ENCODE measurements at regions not wholly inside any gene's neighbourhood (a gene's known extent, or its start where the extent isn't known, plus 50 kb on each side); places are given as distances from the start of the nearest gene placed in this dataset.

DNA sequence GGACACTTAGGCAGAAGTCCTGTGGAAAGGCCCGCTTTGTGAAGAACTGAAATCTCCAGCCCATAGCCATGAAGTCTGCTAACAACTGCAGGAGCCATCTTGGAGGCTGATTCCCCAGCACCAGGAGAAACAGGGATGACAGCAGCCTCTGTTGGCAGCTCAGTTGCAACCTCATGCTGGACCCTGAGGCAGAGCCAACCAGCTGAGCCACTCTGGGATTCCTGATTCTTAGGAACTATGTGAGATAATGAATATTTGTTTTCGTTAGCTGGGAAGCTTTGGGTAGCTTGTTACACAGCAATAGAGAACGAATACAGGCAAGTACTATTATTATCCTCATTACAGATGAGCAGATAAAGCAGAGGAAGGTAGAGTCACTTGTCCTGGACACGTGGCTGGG, 210.5 kb upstream of the ANKH start:
- no peak for DNase-seq

DNA sequence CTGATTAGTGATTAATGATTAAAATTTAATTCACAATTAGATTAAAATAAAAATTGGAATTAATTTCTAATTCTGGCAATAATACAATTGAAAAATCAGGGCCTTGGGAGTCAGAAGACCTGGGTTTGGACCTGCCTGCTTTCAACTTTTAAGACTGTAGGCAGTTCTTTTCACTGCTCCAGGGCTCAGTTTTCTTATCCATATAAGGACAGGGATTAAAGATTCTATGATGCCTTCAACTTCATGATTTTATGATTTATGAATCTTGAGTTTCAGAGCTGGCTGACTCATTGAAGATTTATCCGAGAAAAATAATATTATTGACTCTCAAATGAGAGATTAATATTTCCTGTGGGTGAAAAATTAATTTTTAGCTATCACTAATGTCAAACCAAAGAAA, 208.6 kb upstream of the ANKH start:
- DNase-seq: peak; percentile 19

DNA sequence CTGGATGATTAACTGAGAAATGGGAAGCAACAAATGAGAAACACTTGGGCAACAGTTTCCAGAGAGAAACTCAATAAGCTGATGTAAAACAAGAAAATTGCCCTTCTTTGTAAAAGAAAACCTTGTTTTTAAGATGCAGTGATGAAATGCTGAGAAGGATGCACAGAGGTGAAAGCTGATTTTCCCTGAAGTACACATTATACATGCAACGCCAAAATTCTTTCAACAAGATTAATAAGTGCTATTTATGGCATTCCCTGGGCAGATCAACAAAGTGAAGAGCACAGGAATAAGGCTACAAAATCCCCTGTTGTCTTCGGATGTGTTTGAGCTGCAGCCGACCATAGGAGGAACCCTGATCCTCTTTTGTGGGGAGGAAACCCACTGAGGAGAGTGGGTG, 208.0 kb upstream of the ANKH start:
- DNase-seq: peak; percentile 17

DNA sequence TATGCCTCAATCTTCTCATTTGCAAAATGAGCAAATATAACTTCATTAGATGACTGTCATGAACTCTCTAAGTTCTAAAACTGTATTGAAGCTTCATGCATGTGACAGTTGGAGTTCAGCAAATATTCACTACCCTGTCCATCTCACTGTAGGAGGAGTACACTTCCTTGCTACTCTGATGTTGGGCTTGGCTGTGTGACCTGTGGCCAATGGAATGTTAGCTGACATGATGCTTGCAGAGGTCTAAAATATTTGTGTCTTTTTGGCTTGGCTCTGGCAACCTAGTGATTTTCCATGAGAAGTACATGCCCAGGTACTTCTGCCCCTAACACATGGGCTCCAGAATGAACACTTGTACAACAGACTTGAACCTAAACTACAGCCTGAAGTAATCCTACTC, 203.1 kb upstream of the ANKH start:
- DNase-seq: peak; percentile 14

DNA sequence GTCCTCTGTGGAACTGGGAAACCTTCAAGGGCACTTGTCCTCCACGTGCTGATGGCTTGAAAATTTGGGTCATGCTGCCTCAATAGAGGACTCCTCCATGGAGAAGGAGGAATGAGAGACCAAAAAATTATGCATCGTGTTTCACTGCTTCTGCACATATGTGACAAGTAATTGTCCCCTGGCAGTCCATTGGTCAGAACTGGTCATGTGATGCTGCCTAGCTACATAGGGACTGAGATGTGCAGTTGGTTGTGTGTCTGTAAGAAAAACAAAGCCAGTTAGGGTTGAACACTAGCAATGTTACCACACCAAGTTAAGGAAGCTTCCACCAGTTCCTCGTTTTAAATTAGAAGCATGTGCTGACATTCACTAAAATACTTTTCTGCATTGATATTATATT, 201.9 kb upstream of the ANKH start:
- DNase-seq: no peak

DNA sequence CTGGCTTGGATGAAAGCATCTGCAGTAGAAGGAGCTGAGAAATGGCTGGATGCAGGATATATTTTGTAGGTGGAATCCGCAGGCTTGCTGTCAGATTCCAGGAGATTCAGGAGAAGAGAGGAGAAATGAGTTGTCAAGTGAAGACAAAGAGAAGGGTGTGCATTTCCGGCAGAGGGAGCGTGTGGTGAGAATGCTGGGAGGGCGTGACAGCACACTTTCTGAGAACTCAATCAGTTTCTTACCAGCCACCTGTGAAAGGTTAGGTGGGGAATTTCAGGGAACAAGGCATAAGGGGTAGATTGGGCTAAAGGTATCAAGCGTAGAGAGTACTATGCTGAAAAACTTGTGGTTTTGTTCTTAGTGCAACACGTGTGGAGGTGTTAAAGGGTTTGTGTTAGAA, 199.3 kb upstream of the ANKH start:
- no peak for DNase-seq

DNA sequence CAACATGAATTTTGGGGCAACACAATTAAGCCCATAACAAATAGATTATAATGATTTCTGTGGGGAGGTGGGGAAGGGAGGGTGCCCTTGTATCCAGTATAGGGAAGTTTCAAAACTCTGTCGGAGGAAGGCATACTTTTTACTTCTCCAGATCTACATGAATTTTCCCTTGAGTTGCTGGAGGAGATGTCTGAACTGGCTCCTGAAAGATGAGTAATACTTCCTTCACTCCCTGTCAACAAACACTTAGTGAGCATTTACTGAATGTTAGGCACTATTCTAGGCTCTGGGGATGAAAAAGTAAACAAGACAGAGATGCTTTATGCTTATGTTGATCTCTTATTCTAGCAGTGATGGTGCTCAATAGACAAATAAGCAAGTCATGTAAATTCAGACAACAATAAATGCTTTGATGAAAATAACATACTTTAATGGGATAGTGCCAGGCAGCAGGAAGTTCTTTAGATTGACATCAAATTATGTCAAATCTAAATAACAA, 197.9 kb upstream of the ANKH start:
- no peak for DNase-seq

DNA sequence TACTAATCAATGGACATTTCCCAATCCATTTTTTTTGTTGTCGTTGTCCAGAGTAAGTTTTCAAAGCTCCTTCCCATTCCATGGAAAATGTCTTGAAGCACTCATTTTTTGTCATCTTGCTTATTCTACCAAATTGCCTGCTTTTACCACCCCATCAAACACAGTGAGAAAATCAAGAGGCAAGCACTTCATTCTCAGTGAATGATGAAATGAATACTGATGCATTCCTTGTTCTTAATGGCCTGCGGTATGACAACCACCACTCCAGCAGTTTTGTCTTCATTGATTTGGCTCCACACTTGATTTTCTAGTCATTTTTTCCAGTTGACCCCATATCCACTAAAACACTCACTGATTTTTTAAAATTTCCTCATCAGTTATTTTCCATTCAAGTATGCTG, 193.5 kb upstream of the ANKH start:
- DNase-seq: no peak

DNA sequence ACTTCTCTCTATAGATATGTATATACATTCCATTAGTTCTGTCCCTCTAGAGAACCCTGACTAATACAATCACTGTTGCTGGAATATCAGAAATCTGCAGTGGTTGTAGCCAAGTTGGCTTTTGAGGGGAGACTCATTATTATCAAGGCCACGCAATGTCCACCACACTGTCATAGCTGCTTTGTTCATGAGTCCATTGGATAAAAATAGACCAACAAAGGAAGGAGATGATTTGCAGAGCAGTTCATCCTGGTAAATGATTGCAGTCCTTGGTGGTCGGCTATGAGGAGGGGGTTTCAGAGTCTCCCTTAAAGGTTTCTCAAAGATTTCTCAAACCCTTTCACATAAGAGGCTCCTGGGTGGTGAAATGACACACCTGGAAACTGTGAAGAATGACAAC, 192.8 kb upstream of the ANKH start:
- DNase-seq: no peak

DNA sequence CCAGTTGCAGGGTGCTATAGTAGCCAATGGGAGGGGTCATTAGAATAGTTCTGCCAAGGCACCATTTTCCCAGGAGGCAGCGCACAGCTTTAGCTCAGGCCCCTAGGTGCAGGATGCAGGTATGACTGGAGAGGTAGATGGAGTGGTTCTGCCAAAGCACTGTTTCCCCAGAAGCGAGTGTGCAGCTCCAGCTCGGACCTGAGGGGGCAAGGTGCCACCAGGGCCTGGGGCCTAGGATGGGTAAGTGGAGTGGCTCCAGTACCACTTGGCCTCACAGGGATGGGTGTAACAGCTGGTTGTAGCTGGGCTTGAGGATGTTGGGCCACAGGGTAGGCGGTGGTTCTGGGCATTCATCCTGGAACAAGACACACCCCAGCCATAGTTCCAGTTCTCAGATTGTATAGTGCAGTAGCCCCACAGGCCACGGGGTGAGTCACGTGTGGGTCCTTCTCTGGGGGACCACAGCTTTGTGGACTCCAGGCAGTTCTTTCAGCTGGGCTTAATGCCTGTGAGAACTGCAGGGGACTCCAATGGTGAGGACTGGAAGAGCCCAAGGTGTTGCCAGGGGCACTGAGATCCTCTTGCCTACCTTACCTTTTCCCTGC, 185.5 kb upstream of the ANKH start:
- DNase-seq: no peak

DNA sequence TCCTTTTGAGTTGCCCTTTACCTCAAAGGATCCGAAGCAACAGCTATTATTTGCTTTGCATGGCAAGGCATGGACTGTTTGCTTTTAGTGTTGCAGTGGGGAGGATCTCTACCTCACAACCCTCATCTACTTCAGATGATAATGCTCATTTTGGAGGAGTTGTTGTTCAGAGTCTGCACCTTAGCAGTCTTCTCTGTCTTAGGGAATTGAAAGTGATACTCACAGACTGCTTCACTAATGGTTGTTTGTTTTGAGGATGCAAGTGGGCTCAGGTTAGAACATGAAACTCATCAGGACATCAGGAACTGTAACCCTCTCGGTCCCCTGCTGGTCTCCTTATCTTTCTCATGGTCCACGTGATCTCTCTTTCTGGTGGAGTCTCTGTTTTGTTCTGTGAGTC, 172.9 kb upstream of the ANKH start:
- DNase-seq: no peak

DNA sequence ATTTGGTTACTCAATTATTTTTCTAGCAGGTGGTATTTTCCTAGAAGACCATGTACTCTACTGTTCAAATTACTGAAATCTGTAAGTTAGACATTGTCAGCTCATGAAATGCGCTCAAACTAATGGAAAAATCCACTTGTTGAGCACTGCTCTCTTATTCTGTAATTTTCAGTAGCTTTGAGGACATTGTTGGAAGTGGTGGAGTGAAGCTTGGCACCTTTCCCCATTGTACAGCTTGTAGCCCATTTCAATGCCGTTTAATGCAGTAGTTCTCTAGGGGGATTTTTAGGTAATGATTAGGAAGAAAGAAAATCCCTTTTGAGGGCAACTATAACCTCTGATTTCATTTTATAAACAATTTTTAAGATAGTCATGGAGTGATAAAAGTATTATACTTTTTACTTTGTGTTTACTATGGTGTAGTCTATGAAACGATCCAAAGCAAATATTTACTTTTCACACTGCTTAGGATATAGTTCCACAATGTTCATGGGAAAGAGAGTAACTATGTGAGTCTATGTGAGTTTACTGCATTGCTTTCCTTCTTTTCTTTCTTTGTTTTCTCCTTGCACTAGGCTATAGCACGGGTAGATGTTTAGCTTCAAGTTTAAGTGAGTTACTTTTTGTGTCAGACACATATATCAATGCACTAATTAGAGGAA, 165.8 kb upstream of the ANKH start:
- no peak for DNase-seq

DNA sequence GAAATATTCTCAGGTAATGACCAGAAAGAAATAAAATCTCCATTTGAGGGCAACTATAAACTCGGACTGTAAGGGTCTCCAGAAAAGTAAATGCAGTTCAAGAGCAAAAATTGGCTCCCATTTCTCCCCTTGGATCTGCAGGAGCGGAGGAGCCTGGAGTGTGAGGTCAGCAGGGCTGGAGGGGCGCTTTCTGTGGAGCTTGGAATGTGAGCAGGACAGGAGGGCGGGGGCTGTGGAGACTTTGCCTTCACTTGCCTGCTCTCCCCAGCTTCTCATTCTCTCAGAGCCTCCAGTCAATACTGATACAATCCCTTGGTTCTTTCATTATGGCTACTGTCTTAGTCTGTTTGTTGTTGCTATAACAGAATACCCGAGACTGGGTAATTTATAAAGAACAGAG, 162.8 kb upstream of the ANKH start:
- DNase-seq: no peak

DNA sequence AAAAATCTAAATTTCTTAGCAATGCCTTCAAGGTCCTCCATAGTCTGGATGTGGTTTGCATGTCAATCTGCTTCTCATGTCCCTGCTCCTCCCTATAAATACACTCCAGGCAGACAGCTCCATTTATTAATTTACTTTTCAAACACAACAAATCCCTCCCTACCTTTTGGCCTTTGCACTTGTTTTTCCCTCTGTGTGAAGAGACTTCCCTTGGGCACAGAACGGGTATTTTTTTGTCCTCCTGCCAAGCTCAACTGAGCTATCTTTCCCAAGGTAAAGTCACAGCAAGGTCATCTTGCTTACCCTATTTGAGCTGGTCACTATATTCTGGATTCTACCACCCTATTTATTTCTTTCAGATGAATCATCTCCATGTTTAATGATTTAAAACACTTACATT, 159.6 kb upstream of the ANKH start:
- DNase-seq: no peak

DNA sequence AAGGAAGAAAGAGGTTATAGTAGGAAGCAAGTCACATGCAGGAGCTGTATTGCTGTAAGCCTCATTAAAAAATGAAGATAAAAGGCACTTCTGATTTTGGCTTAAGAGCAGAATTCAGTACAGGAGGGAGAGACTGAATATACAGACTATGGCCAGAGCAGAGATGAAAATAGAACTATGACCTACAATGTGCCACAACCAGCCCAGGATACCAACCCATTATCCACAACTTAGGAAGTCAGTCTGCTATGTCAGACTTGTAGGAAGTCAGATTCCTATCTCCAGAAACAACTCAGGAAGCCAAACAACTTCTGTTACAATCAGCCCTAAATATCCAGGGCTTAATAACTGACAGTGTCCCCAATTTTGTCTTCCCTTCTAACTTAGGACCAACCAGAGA, 156.2 kb upstream of the ANKH start:
- DNase-seq: no peak

DNA sequence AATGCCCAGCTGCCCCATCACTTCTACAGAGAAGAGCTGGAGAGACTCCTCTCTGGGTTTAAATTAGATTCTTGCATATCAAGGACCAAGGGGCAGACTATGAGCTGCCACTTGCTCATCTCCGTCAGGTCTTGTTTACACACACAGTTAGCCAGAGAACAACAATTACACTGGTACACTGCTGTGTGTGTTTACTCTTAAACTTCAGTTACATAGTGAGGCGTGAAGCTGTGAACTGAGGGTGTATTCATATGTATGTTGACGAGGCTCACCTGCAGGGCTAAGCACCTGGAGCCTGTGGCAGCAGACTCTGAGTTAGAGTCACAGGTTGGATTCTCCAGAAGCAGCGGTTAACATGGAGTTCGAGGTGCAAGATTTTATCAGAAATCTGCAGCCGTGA, 155.4 kb upstream of the ANKH start:
- no peak for DNase-seq

DNA sequence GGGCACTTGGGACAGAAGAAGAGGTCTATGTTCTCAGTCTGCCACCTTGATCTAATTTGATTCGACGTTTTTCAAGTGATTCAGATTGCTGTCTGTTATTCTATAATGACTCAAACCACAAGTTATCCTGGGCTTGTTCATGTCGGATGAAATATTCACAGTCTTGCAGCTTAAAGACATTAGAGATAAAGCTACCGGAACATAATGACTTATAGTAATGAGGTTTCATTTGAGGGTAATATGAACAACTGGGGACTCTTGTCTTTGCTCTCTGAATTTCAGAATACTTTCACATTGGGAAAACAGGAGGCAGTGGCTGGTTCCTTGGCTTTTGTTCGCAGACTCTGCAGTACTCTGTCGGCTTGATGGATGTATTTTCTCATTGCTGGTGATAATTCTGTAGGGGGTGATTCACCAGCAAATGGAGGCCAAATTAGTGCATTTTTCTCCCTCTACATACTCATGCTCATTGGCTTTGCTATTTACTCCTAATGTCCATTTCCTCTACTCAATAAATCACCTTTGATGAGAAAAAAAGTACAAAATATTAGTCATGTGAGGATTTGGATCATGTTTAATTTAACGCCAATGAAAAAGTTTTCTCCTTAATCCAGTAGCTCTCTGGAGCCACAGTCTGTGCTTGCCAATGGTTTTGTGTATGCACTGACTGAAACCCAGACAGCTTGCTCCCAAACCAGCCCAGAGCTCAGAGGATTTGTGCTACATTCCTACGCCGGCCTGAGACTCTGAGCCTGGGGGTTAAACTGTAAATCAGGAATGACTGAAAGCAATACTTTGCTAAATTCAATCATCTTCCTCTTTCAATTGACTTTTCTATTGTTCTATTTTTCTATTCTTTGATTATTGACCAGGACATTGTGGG, 154.7 kb upstream of the ANKH start:
- peak; percentile 91 for DNase-seq

DNA sequence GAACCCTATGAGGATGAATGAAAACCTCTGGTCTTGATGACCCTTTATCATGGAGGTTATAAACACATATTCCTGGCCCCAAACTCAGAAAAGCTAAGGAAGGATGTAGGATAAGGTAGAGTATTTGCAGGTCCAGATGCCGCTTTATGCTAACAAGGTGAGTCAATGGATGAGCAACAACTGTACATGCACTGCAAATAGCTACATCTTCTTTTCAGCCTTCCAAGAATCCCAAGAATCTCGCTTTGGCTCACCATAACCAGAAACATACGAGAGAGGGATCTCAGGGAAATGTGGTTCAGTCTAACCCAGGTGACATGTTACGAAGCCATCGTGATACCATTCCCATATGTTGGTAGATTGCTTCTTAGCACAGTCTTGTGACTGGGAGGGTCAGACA, 152.3 kb upstream of the ANKH start:
- DNase-seq: peak; percentile 60

DNA sequence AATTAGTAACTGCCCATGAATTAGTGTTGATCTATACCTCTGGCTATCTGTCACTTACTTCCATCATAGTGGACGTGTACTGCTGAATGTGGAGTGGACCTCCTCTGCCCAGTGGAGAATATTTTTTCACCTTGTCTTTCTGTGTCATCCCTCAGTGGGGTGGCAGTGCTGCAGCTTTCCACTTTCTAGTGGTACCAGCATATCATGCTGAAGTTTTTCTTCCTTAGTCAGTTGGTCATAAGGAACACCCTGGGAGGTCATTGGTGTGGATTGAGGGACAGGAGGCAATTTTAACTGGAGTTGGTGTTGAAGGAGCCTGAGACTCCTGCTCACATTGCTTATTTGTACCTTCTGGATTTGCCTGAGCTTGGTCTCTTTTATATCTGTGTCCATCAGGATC, 151.7 kb upstream of the ANKH start:
- no peak for DNase-seq

DNA sequence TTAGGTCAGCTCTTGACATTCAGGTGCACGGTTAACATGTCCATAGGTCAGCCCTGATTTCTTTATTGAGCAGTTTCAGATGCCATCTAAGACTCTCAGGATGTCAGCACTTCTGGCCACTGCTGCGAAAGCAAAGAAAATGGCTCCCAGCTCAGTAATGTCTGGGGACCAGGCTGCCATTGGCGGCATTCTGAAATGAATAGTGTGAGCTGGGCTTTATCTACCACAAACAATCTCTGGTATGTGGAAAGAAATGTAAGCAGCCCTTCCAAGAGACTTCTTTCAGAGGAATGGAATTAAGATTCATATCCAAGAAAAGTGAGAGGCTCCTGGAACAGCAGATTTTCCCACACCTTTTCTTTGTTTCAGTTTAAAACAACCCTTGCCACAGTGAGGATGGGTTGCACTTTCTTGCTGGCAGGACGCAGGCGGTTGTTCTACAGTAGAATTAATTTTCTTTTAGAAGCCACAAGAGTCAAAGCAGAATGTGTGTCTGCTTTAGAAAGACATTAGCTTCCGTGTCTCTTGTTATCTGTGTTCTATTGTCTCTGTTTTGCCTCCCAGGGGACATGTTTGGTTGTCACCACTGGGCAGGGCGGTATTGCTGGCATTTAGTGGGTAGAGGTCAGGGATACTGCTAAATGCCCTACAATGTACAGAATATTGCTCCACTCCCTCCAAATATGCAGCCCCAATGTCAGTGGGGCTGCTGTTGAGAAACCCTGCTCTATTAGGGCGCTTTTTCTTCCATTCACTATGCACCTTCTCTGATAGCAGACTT, 149.9 kb upstream of the ANKH start:
- peak; percentile 91 for DNase-seq

DNA sequence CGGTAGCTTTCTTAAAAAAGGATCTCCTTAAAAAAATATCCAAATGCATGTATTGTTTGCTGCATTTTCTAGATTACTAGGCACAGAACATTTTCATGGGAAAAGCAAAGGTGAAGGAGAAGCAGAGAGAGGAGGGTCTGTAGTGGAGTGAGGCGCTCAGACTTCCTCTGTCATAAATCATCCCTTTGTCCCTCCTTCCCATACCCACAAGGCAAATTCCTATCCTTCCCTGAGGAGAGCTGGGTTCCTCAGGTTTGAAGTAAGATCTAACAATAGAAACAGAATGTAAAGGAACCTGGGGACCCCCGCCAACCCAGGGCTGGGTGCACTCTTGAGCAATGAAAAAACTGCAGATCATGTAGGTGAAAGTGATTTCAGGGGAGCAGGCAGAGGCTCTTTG, 149.2 kb upstream of the ANKH start:
- DNase-seq: peak; percentile 67

DNA sequence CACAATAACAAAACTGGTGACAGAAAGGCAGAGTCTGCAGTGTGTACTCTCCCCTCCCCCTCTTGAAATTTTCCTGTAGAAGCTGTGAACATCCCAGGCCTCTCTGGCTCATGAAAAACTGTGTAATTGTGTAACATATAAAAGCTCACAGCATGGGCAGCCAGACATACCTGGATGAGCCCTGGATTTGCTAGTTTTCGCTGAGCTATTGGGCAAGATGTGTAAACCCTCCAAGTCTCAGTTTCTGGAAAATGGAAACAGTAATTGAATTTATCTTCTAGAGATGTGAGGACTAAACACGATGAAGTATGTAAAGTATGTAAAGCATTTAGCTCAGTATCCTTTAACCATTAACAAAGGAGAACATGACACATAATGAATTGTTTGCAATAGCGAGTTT, 143.2 kb upstream of the ANKH start:
- peak; percentile 74 for DNase-seq
